Tibial nerve (tissue), 4 donors: ENCODE measurements at regions not wholly inside any gene's neighbourhood (a gene's known extent, or its start where the extent isn't known, plus 50 kb on each side); places are given as distances from the start of the nearest gene placed in this dataset.

Experiments used
- DNase-seq, 2 donors: peaks; one replicate each; pipeline ENCODE4 v3.0.0-alpha.2; 2019; ENCODE audit warnings: low spot score in 2 of 2
- H3K27ac ChIP-seq, 4 donors: fragments of 200-600 bp; sonication (generic) in 3 of 4; one replicate each; pipeline ENCODE4 v1.5.1; 2017 to 2019; ENCODE audit warnings: mild to moderate bottlenecking in 1 of 4
- H3K27me3 ChIP-seq, 2 donors: fragments of 200-600 bp; sonication (generic) in 1 of 2; one replicate each; pipeline versions ENCODE4 v1.5.1 to v1.6.0; 2017 to 2019
- H3K36me3 ChIP-seq, 3 donors: fragments of 200-600 bp; sonication (generic); one replicate each; pipeline ENCODE4 v1.5.1; 2018 to 2019
- H3K4me1 ChIP-seq, 4 donors: fragments of 200-600 bp; sonication (generic) in 3 of 4; one replicate each; pipeline ENCODE4 v1.5.1; 2017 to 2019
- H3K4me3 ChIP-seq, 4 donors: fragments of 200-600 bp; sonication (generic) in 3 of 4; one replicate each; pipeline ENCODE4 v1.5.1; 2017 to 2019; ENCODE audit warnings: mild to moderate bottlenecking in 1 of 4, moderate library complexity in 1 of 4
- H3K9me3 ChIP-seq, 4 donors: fragments of 200-600 bp; sonication (generic) in 3 of 4; one replicate each; pipeline ENCODE4 v1.5.1; 2017 to 2019
- EP300 ChIP-seq, 2 donors: sonication (generic); formaldehyde crosslinking; IDR thresholded peaks; one replicate each; pipeline ENCODE4 v1.6.1; 2017; ENCODE audit warnings: antibody characterized with exemption in 2 of 2, mild to moderate bottlenecking in 1 of 2
- POLR2A ChIP-seq, 2 donors: fragments of 450-650 bp; IDR thresholded peaks; one replicate each; pipeline ENCODE4 v1.6.1; 2017; ENCODE audit warnings: antibody characterized with exemption in 2 of 2, mild to moderate bottlenecking in 2 of 2, moderate library complexity in 2 of 2
- WGBS, 2 donors: methylation state at CpG; one replicate each; pipeline ENCODE4 v1.1.5; 2018; 5-methylcytosine and 5-hydroxymethylcytosine counted together
- TF ChIP-seq, protein P1 (sequence below), 5 experiments: fragments of 200-600 bp in 3 of 5; fragments of 450-650 bp in 2 of 5; sonication (generic) in 3 of 5; IDR thresholded peaks; one replicate each; pipeline ENCODE4 v1.5.1; 2016 to 2019; ENCODE audit warnings: antibody characterized with exemption in 5 of 5, mild to moderate bottlenecking in 3 of 5, moderate library complexity in 2 of 5

DNA sequence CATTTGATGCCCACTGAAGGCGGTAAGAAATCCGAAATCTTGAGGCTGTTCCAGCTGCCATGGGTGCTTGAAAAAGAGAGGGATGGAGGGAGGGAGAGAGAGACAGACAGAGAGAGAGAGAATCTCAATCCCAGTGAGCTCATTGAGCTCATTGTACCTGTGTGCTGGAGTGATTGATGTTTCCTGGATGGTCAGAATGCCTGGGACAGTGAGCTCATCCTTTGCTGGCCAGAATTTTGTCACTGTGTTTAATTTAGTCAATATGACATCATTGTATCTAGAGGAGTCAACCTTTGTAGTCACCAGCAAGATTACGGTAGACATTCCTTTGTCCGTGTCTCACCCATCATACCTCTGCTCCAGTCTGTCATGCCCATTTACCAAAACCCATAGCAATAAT lies 625.4 kb upstream of the POM121L12 start:
- Histone ChIP-seq H3K4me3 (no peak overlapping the region), H3K36me3 (no peaks in the 10 kb centered on the region), H3K9me3 (no peaks in the 10 kb centered on the region), H3K27ac (no peak overlapping the region), H3K4me1 (no peaks in the 10 kb centered on the region), H3K27me3 (no peaks in the 10 kb centered on the region)
- DNase-seq = no peak
- WGBS, 2 donors = 88 to 89% methylated on average over 4 of the region's 4 CpGs
- TF ChIP-seq, protein P1, sequence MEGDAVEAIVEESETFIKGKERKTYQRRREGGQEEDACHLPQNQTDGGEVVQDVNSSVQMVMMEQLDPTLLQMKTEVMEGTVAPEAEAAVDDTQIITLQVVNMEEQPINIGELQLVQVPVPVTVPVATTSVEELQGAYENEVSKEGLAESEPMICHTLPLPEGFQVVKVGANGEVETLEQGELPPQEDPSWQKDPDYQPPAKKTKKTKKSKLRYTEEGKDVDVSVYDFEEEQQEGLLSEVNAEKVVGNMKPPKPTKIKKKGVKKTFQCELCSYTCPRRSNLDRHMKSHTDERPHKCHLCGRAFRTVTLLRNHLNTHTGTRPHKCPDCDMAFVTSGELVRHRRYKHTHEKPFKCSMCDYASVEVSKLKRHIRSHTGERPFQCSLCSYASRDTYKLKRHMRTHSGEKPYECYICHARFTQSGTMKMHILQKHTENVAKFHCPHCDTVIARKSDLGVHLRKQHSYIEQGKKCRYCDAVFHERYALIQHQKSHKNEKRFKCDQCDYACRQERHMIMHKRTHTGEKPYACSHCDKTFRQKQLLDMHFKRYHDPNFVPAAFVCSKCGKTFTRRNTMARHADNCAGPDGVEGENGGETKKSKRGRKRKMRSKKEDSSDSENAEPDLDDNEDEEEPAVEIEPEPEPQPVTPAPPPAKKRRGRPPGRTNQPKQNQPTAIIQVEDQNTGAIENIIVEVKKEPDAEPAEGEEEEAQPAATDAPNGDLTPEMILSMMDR (IDR thresholded peaks at IDR 0.05) = no peak
- TF ChIP-seq POLR2A (IDR thresholded peaks at IDR 0.05) (no peak), EP300 (IDR thresholded peaks at IDR 0.05) (no peak)

DNA sequence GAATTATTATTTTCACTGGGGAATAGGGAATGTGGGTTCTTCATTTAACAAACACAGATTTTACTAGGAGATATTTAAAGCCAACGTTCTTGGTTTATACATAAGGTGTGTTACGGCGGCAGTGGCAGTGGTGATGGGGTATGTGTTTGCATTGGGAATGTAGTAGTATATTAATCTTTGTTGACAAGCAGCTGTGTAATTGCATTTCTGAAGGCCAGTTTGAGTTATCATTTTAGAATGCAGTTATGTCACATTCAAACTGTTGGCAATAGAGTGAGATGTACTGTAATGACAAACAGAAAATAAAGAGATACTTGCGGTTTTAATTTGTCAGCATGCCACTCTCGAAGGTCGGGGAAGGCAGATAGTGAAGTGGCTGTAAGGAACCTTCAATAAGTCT lies 628.6 kb upstream of the POM121L12 start:
- Histone ChIP-seq H3K36me3 (no peaks in the 10 kb centered on the region), H3K27me3 (no peaks in the 10 kb centered on the region), H3K27ac (no peak overlapping the region), H3K9me3 (no peaks in the 10 kb centered on the region), H3K4me3 (no peak overlapping the region), H3K4me1 (no peaks in the 10 kb centered on the region)
- WGBS, 2 donors = 89 to 94% methylated on average over 6 of the region's 6 CpGs
- TF ChIP-seq EP300 (IDR thresholded peaks at IDR 0.05) (no peak), POLR2A (IDR thresholded peaks at IDR 0.05) (no peak)
- TF ChIP-seq, protein P1 (IDR thresholded peaks at IDR 0.05) = no peak
- no peak for DNase-seq

DNA sequence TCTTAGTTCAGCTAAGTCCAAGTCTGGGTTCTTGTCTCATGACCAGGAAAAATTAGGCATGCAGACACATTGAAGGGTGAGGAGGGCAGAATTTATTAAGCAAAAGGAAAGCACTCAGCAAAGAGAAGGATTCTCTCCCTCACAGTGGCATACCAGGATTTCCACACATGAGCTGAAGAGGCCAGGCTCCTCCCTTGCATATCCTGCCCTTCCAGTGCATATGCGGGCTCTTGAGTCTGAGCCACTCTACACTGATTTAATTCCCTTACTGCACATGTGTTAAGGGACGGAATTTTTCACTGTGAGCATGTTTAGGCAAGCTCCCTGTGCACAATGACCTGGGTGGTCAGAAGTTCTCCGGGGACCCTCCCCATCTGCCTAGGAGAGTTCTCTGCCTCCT lies 652.7 kb upstream of the POM121L12 start:
- H3K4me3 ChIP-seq = no peak overlapping the region
- no peaks in the 10 kb centered on the region for H3K36me3 ChIP-seq
- H3K27ac ChIP-seq = no peak overlapping the region
- 86% methylated on average over 3 of the region's 3 CpGs for WGBS, 2 donors
- no peaks in the 10 kb centered on the region for H3K27me3 ChIP-seq
- H3K4me1 ChIP-seq = no peaks in the 10 kb centered on the region
- H3K9me3 ChIP-seq = no peaks in the 10 kb centered on the region
- TF ChIP-seq EP300 (IDR thresholded peaks at IDR 0.05) = no peak
- TF ChIP-seq, protein P1 (IDR thresholded peaks at IDR 0.05) = no peak
- TF ChIP-seq POLR2A (IDR thresholded peaks at IDR 0.05) = no peak
- no peak for DNase-seq

DNA sequence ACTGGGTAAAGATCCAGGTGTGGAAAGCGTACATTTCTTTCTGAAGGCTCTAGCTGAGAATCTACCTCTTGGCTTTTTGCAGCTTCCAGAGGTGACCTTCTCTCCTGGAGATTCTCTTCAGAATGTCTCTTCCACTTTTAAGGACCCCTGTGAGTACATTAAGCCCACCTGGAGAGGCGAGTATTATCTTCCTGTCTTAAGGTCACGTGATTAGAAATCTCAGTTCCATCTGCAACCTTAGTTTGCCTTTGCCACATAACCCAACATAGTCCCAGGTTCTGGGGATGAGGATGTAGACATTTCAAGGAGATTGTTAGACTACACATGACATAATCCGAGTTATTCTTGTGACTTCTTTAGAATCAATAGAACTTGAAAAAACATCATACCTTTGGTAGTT lies 665.5 kb upstream of the POM121L12 start:
- no peak for TF ChIP-seq POLR2A (IDR thresholded peaks at IDR 0.05)
- TF ChIP-seq, protein P1 (IDR thresholded peaks at IDR 0.05) = no peak
- no peak for TF ChIP-seq EP300 (IDR thresholded peaks at IDR 0.05)
- H3K9me3 ChIP-seq = no peaks in the 10 kb centered on the region
- no peaks in the 10 kb centered on the region for H3K4me1 ChIP-seq
- no peak overlapping the region for H3K4me3 ChIP-seq
- 86 to 89% methylated on average over 4 of the region's 4 CpGs for WGBS, 2 donors
- H3K27me3 ChIP-seq = no peaks in the 10 kb centered on the region
- DNase-seq = no peak
- no peaks in the 10 kb centered on the region for H3K36me3 ChIP-seq
- no peak overlapping the region for H3K27ac ChIP-seq

DNA sequence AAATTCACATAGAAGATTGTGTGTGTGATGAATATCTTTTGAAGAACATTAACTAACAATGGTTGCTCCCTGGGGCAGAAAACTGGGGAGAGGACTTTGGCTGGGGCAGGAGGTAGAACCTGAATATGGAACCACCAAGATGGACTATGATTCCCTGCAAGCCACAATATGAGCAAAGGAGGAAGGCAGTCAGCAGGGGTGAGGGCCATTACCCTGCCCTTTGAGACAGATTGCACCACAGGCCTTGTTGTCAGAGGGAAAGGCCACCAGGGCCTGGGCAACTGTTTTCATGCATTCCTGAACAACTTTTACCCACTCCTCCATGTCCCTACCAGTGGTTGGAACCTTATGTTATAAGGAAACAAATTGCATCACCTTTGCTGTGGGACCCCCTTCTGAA lies 670.1 kb upstream of the POM121L12 start:
- H3K36me3 ChIP-seq = no peaks in the 10 kb centered on the region
- DNase-seq = no peak
- no peak overlapping the region for H3K4me3 ChIP-seq
- no peaks in the 10 kb centered on the region for H3K27me3 ChIP-seq
- H3K4me1 ChIP-seq = no peaks in the 10 kb centered on the region
- H3K27ac ChIP-seq = no peak overlapping the region
- TF ChIP-seq, protein P1 (IDR thresholded peaks at IDR 0.05) = no peak
- no peak for TF ChIP-seq EP300 (IDR thresholded peaks at IDR 0.05)
- no peaks in the 10 kb centered on the region for H3K9me3 ChIP-seq
